GM21447 (cell line): ENCODE measurements at regions not wholly inside any gene's neighbourhood (a gene's known extent, or its start where the extent isn't known, plus 50 kb on each side); places are given as distances from the start of the nearest gene placed in this dataset.

Experiments
- ATAC-seq: cut with Tn5 transposase; IDR thresholded peaks from one replicate; pipeline ENCODE4 v1.9.1; 2021; ENCODE audit not compliant: unreplicated experiment

GRCh38 chr15:97456521-97457202 lies 503.8 kb upstream of the ARRDC4 start:
- ATAC-seq, result no peak

GRCh38 chr15:97457203-97457847 lies 503.2 kb upstream of the ARRDC4 start:
- ATAC-seq, result no peak

GRCh38 chr15:97459771-97460170 lies 500.7 kb upstream of the ARRDC4 start:
- no peak for ATAC-seq

- no peak for ATAC-seq
These were observed 499.3 kb upstream of the ARRDC4 start for GRCh38 chr15:97461226-97461625.

- ATAC-seq, result no peak
These were observed 496.8 kb upstream of the ARRDC4 start for GRCh38 chr15:97463696-97464095.

GRCh38 chr15:97470417-97470816 lies 490.1 kb upstream of the ARRDC4 start:
- ATAC-seq, result no peak

GRCh38 chr15:97473627-97474026 lies 486.9 kb upstream of the ARRDC4 start:
- no peak for ATAC-seq

- no peak for ATAC-seq
These were observed 480.5 kb upstream of the ARRDC4 start for GRCh38 chr15:97479957-97480356.

GRCh38 chr15:97482521-97482920 lies 478.0 kb upstream of the ARRDC4 start:
- ATAC-seq, result no peak

- ATAC-seq, result no peak
These were observed 477.3 kb upstream of the ARRDC4 start for GRCh38 chr15:97483232-97483631.

- ATAC-seq, result no peak
These were observed 470.1 kb upstream of the ARRDC4 start for GRCh38 chr15:97490429-97490828.

- no peak for ATAC-seq
These were observed 459.2 kb upstream of the ARRDC4 start for GRCh38 chr15:97501291-97501690.

GRCh38 chr15:97502038-97502437 lies 458.5 kb upstream of the ARRDC4 start:
- no peak for ATAC-seq

- no peak for ATAC-seq
These were observed 456.3 kb upstream of the ARRDC4 start for GRCh38 chr15:97504031-97504792.

- no peak for ATAC-seq
These were observed 442.8 kb upstream of the ARRDC4 start for GRCh38 chr15:97517737-97518136.

- ATAC-seq, result no peak
These were observed 439.8 kb upstream of the ARRDC4 start for GRCh38 chr15:97520689-97521088.

GRCh38 chr15:97521381-97522285 lies 438.9 kb upstream of the ARRDC4 start:
- no peak for ATAC-seq

GRCh38 chr15:97522347-97522746 lies 438.2 kb upstream of the ARRDC4 start:
- ATAC-seq, result no peak

GRCh38 chr15:97525809-97526208 lies 434.7 kb upstream of the ARRDC4 start:
- ATAC-seq, result no peak

- ATAC-seq, result no peak
These were observed 432.3 kb upstream of the ARRDC4 start for GRCh38 chr15:97528238-97528637.

- no peak for ATAC-seq
These were observed 414.7 kb upstream of the ARRDC4 start for GRCh38 chr15:97545799-97546198.
